HG03439 (cell line): ENCODE measurements at regions not wholly inside any gene's neighbourhood (a gene's known extent, or its start where the extent isn't known, plus 50 kb on each side); places are given as distances from the start of the nearest gene placed in this dataset.

ENCODE experiments used
- ATAC-seq: cut with Tn5 transposase; IDR thresholded peaks from one replicate; pipeline ENCODE4 v1.9.1; 2021; ENCODE audit warnings: mild to moderate bottlenecking, moderate library complexity; ENCODE audit not compliant: unreplicated experiment

GRCh38 chr2:176747928-176748327 is 464.7 kb upstream of the HNRNPA3 start:
- no peak for ATAC-seq

- no peak for ATAC-seq
These were observed 463.9 kb upstream of the HNRNPA3 start for GRCh38 chr2:176748662-176749061.

GRCh38 chr2:176751314-176752227 is 461.0 kb upstream of the HNRNPA3 start:
- no peak for ATAC-seq

- ATAC-seq, result no peak
These were observed 460.3 kb upstream of the HNRNPA3 start for GRCh38 chr2:176752295-176752694.

- no peak for ATAC-seq
These were observed 459.4 kb upstream of the HNRNPA3 start for GRCh38 chr2:176753205-176753604.

GRCh38 chr2:176753752-176754474 is 458.7 kb upstream of the HNRNPA3 start:
- ATAC-seq, result no peak

- no peak for ATAC-seq
These were observed 457.0 kb upstream of the HNRNPA3 start for GRCh38 chr2:176755537-176756135.

GRCh38 chr2:176758426-176758825 is 454.2 kb upstream of the HNRNPA3 start:
- no peak for ATAC-seq

GRCh38 chr2:176760439-176760838 is 452.2 kb upstream of the HNRNPA3 start:
- ATAC-seq, result no peak

- ATAC-seq, result no peak
These were observed 449.5 kb upstream of the HNRNPA3 start for GRCh38 chr2:176763130-176763529.

- no peak for ATAC-seq
These were observed 448.7 kb upstream of the HNRNPA3 start for GRCh38 chr2:176763851-176764404.

- ATAC-seq, result no peak
These were observed 447.7 kb upstream of the HNRNPA3 start for GRCh38 chr2:176764921-176765320.

GRCh38 chr2:176766005-176766404 is 446.6 kb upstream of the HNRNPA3 start:
- no peak for ATAC-seq

GRCh38 chr2:176768185-176768584 is 444.4 kb upstream of the HNRNPA3 start:
- no peak for ATAC-seq

- no peak for ATAC-seq
These were observed 443.6 kb upstream of the HNRNPA3 start for GRCh38 chr2:176769021-176769420.

- no peak for ATAC-seq
These were observed 442.9 kb upstream of the HNRNPA3 start for GRCh38 chr2:176769499-176770370.

- no peak for ATAC-seq
These were observed 439.8 kb upstream of the HNRNPA3 start for GRCh38 chr2:176772816-176773215.

GRCh38 chr2:176774766-176775451 is 437.7 kb upstream of the HNRNPA3 start:
- no peak for ATAC-seq

GRCh38 chr2:176777262-176777661 is 435.3 kb upstream of the HNRNPA3 start:
- no peak for ATAC-seq

GRCh38 chr2:176779917-176780316 is 432.7 kb upstream of the HNRNPA3 start:
- ATAC-seq, result no peak
